GM12878 (cell line): ENCODE measurements at regions not wholly inside any gene's neighbourhood (a gene's known extent, or its start where the extent isn't known, plus 50 kb on each side); places are given as distances from the start of the nearest gene placed in this dataset.

Source experiments
- ATAC-seq: fragments of 200-7000 bp; cut with Tn5 transposase; 3 replicates; pipeline ENCODE4 v1.9.1; 2020; ENCODE audit warnings: mild to moderate bottlenecking, moderate library complexity
- BruUV-seq: library from RNA; stranded (reverse); fragments of 400-500 nt; replicated peaks from 2 replicates; lab custom pipeline; 2021; lab: Mats Ljungman, UMichigan
- CTCF ChIA-PET: fragments of 300-600 bp; sonication (Branson Sonifier 250); formaldehyde crosslinking; extraction: SDS; loops from one replicate; lab custom pipeline; 2021; ENCODE audit warnings: inconsistent platforms; lab: Yijun Ruan, JAX
- POLR2A ChIA-PET: fragments of 350-600 bp; formaldehyde crosslinking; extraction: SDS; loops from one replicate; lab custom pipeline; 2021; ENCODE audit warnings: inconsistent platforms; lab: Charles Lee
- RAD21 ChIA-PET: fragments of 300-600 bp; sonication (Branson Sonifier 250); formaldehyde crosslinking; loops from one replicate; lab custom pipeline; 2023; ENCODE audit warnings: antibody characterized with exemption; ENCODE audit not compliant: unreplicated experiment; lab: Charles Lee
- SMC1A ChIA-PET: fragments of 300-600 bp; sonication (Branson Sonifier 250); formaldehyde crosslinking; loops from one replicate; lab custom pipeline; 2023; ENCODE audit not compliant: unreplicated experiment, uncharacterized antibody; lab: Charles Lee
- DNase-seq: peaks from one replicate; pipeline ENCODE4 v3.0.0-alpha.2; 2011; ENCODE audit warnings: low read depth, low spot score
- FAIRE-seq: peaks from 3 replicates; lab custom pipeline; 2011; peaks lifted over from hg19 to GRCh38; lab: Jason Lieb, UNC
- H2AFZ ChIP-seq: 2 replicates; pipeline ENCODE4 v1.6.0; 2011; ENCODE audit warnings: low read depth, low read length, control low read depth; ENCODE audit not compliant: control insufficient read depth
- H3K27ac ChIP-seq: 2 replicates; pipeline ENCODE4 v1.5.1; 2011; ENCODE audit warnings: control low read depth; ENCODE audit not compliant: control insufficient read depth, insufficient read depth
- H3K27me3 ChIP-seq, 2 experiments: replicated peaks in 1 of 2; 2 replicates each; pipeline versions ENCODE4 v1.6.0 to v1.6.1; 2011; ENCODE audit warnings: low read length in 1 of 2; ENCODE audit not compliant: control insufficient read depth in 2 of 2, insufficient read depth in 2 of 2
- H3K36me3 ChIP-seq, 2 experiments: 2 replicates each; pipeline ENCODE4 v1.5.1; 2011; ENCODE audit warnings: low read length in 1 of 2; ENCODE audit not compliant: control insufficient read depth in 2 of 2, insufficient read depth in 2 of 2
- H3K4me1 ChIP-seq: 2 replicates; pipeline ENCODE4 v1.6.1; 2011; ENCODE audit warnings: mild to moderate bottlenecking, low read length, moderate library complexity, mixed read lengths; ENCODE audit not compliant: control insufficient read depth, insufficient read depth
- H3K4me2 ChIP-seq: 2 replicates; pipeline ENCODE4 v1.6.0; 2011; ENCODE audit warnings: control low read depth; ENCODE audit not compliant: control insufficient read depth, insufficient read depth
- H3K4me3 ChIP-seq: fragments of 200-600 bp; sonication (generic); 2 replicates; pipeline ENCODE4 v1.5.1; 2016
- H3K79me2 ChIP-seq: 2 replicates; pipeline ENCODE4 v1.6.0; 2011; ENCODE audit warnings: low read length; ENCODE audit not compliant: control insufficient read depth, insufficient read depth
- H3K9ac ChIP-seq: 2 replicates; pipeline ENCODE4 v1.8.0; 2011; ENCODE audit warnings: low read length, control low read depth, mixed read lengths; ENCODE audit not compliant: control insufficient read depth, insufficient read depth
- H3K9me3 ChIP-seq: replicated peaks from 3 replicates; pipeline ENCODE4 v1.5.1; 2011; ENCODE audit warnings: mild to moderate bottlenecking, low read length; ENCODE audit not compliant: control insufficient read depth, insufficient read depth
- H4K20me1 ChIP-seq: 2 replicates; pipeline ENCODE4 v1.6.0; 2011; ENCODE audit not compliant: control insufficient read depth, insufficient read depth
- CBX3 ChIP-seq: fragments of 200-600 bp; sonication (generic); IDR thresholded peaks from 2 replicates; pipeline ENCODE4 v1.6.1; 2016; ENCODE audit warnings: low read depth, borderline replicate concordance
- GABPA ChIP-seq: IDR thresholded peaks from 2 replicates; pipeline ENCODE4 v1.6.1; 2014; ENCODE audit warnings: antibody characterized with exemption, low read depth, mild to moderate bottlenecking, inconsistent platforms
- JUNB ChIP-seq: IDR thresholded peaks from 2 replicates; pipeline ENCODE4 v1.6.1; 2016; ENCODE audit warnings: antibody characterized with exemption, mild to moderate bottlenecking
- MEF2B ChIP-seq: fragments of 450-650 bp; IDR thresholded peaks from 2 replicates; pipeline ENCODE4 v1.6.1; 2018; ENCODE audit warnings: mild to moderate bottlenecking, moderate library complexity; ENCODE audit not compliant: partially characterized antibody, poor library complexity, severe bottlenecking
- USF2 ChIP-seq: IDR thresholded peaks from 2 replicates; pipeline ENCODE4 v1.6.1; 2011; ENCODE audit warnings: low read depth, low read length, improper control_type of control experiment, borderline replicate concordance
- ZZZ3 ChIP-seq: IDR thresholded peaks from 2 replicates; pipeline ENCODE4 v1.6.1; 2011; ENCODE audit warnings: low read depth; ENCODE audit not compliant: control insufficient read depth, insufficient read length
- WGBS: methylation state at CpG from one replicate; pipeline ENCODE4 v1.1.6; 2016; ENCODE audit warnings: low lambda C conversion rate; ENCODE audit not compliant: insufficient replicate concordance, insufficient coverage; ENCODE audit errors: missing lambda C conversion rate; 5-methylcytosine and 5-hydroxymethylcytosine counted together
- in situ Hi-C: fragments of 300-500 bp; cut with MboI; formaldehyde crosslinking; loops from 9 replicates; pipeline ENCODE4 v1.14.3; 2018; ENCODE audit warnings: mixed read lengths
- intact Hi-C: fragments of 100-400 bp; cut with micrococcal nuclease; formaldehyde crosslinking; loops from one replicate; pipeline ENCODE4 v1.14.2; 2022; ENCODE audit not compliant: unreplicated experiment

DNA sequence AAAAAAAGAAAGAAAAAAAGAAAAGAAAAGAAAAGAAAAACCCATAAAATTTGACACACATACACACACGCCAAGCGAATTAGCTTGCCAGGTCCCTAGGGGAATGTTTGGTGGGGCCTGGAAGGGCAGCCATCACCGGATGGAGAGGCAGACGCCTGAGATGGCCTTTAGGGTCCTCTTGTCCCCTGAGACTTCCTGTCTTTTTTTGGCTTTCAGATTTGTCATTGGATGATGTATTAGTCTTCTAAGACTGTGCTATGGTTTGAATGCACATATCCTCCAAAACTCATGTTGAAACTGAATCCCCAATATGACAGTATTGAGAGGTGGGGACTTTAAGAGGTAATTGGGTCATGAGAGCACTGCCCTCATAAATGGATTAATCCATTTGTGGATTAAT is 211.8 kb downstream of the TOMM20 start:
- ChIA-PET SMC1A (interaction anchor here (0.6 to 4.1 kb wide), 4 partner anchors 9 to 62 kb away, joined by 3 to 15 read pairs (median 4); no protein-coding TSS in a partner anchor), RAD21 (interaction anchor here (0.7 kb wide), 1 partner anchor 333 kb away, joined by 4 read pairs; no protein-coding TSS in a partner anchor), POLR2A (interaction anchor here (0.6 kb wide), 1 partner anchor 89 kb away, joined by 4 read pairs; no protein-coding TSS in a partner anchor), CTCF (no interaction called here)
- H3K27me3 ChIP-seq: no peaks in the 10 kb centered on the region
- no peaks in the 10 kb centered on the region for H3K79me2 ChIP-seq
- in situ Hi-C loops (no loop called here), intact Hi-C loops (no loop called here)
- H3K36me3 ChIP-seq: no peaks in the 10 kb centered on the region
- no peak overlapping the region for H3K4me2 ChIP-seq
- FAIRE-seq: no peak
- H4K20me1 ChIP-seq: no peaks in the 10 kb centered on the region
- peak; percentile 67 for ATAC-seq
- DNase-seq: no peak
- no peak overlapping the region for H3K4me3 ChIP-seq
- TF ChIP-seq USF2 (no peak), MEF2B (peak; percentile 58), GABPA (no peak), JUNB (peak; percentile 26; the same call in 1 of the 2 replicates), CBX3 (no peak), ZZZ3 (no peak)
- no TSS peak for BruUV-seq
- H2AFZ ChIP-seq: no peak overlapping the region
- H3K9ac ChIP-seq: no peak overlapping the region
- WGBS: 92% methylated on average over 4 of the region's 4 CpGs
- peaks cover 9% of the 10 kb centered on the region; the same call in 2 of the 3 replicates for H3K9me3 ChIP-seq
- no peaks in the 10 kb centered on the region for H3K4me1 ChIP-seq
- no peak overlapping the region for H3K27ac ChIP-seq
